Liver (tissue), 3 donors: ENCODE measurements at regions not wholly inside any gene's neighbourhood (a gene's known extent, or its start where the extent isn't known, plus 50 kb on each side); places are given as distances from the start of the nearest gene placed in this dataset.

ENCODE experiments used
- ATF3 ChIP-seq: IDR thresholded peaks from 2 replicates; pipeline ENCODE4 v1.6.1; 2016; ENCODE audit warnings: antibody characterized with exemption
- CTCF ChIP-seq: fragments of 150-350 bp; IDR thresholded peaks from 2 replicates; pipeline ENCODE4 v1.5.1; 2017; ENCODE audit warnings: improper control_type of control experiment, low read depth, low read length; ENCODE audit not compliant: missing input control
- EGR1 ChIP-seq, 2 donors: IDR thresholded peaks; 2 replicates each; pipeline ENCODE4 v1.6.1; 2016 to 2018; ENCODE audit warnings: antibody characterized with exemption in 2 of 2, low read depth in 2 of 2
- FOXA1 ChIP-seq: IDR thresholded peaks from 2 replicates; pipeline ENCODE4 v1.6.1; 2016; ENCODE audit warnings: antibody characterized with exemption
- GABPA ChIP-seq, 2 donors: IDR thresholded peaks in 1 of 2; conservative IDR thresholded peaks in 1 of 2; 2 replicates each; pipeline ENCODE4 v1.6.1; 2016; ENCODE audit warnings: antibody characterized with exemption in 2 of 2, mild to moderate bottlenecking in 1 of 2, moderate library complexity in 1 of 2
- HNF4A ChIP-seq, 2 donors: conservative IDR thresholded peaks; 2 replicates each; pipeline ENCODE4 v1.6.1; 2016; ENCODE audit warnings: antibody characterized with exemption in 2 of 2, mild to moderate bottlenecking in 2 of 2
- MAX ChIP-seq: IDR thresholded peaks from 2 replicates; pipeline ENCODE4 v1.6.1; 2016; ENCODE audit warnings: antibody characterized with exemption
- RAD21 ChIP-seq, 2 donors: IDR thresholded peaks; 2 replicates each; pipeline ENCODE4 v1.6.1; 2016; ENCODE audit warnings: antibody characterized with exemption in 2 of 2, mild to moderate bottlenecking in 2 of 2
- REST ChIP-seq: IDR thresholded peaks from 2 replicates; pipeline ENCODE4 v1.6.1; 2016; ENCODE audit warnings: antibody characterized with exemption, mild to moderate bottlenecking
- RXRA ChIP-seq, 2 donors: IDR thresholded peaks; 2 replicates each; pipeline ENCODE4 v1.6.1; 2017 to 2018; ENCODE audit warnings: antibody characterized with exemption in 2 of 2, mild to moderate bottlenecking in 1 of 2
- TAF1 ChIP-seq: conservative IDR thresholded peaks from 2 replicates; pipeline ENCODE4 v1.6.1; 2016; ENCODE audit warnings: antibody characterized with exemption, mild to moderate bottlenecking
- ZBTB33 ChIP-seq: IDR thresholded peaks from 2 replicates; pipeline ENCODE4 v1.6.1; 2016; ENCODE audit warnings: antibody characterized with exemption
- donor health status: healthy.
- donor health status: healthy.

- TF ChIP-seq CTCF (no peak), ZBTB33 (no peak), HNF4A (conservative IDR thresholded peaks at IDR 0.05) (no peak), ATF3 (no peak), FOXA1 (no peak), TAF1 (no peak), RAD21 (IDR thresholded peaks at IDR 0.05) (no peak), REST (no peak), MAX (no peak), GABPA (IDR thresholded peaks at IDR 0.05 in 1 of 2, conservative IDR thresholded peaks at IDR 0.05 in 1 of 2) (no peak), RXRA (IDR thresholded peaks at IDR 0.05) (no peak), EGR1 (IDR thresholded peaks at IDR 0.05; ENCODE audit: low read depth in 2 of 2) (no peak)
These were observed 84.6 kb upstream of the WDR72 start for GRCh38 chr15:53843869-53844569.
